Activated CD4-positive, alpha-beta T cell treated with anti-CD3 and anti-CD28 coated beads for 1 hour (primary cell): ENCODE measurements at regions not wholly inside any gene's neighbourhood (a gene's known extent, or its start where the extent isn't known, plus 50 kb on each side); places are given as distances from the start of the nearest gene placed in this dataset.

Source experiments
- DNase-seq: peaks from one replicate; pipeline ENCODE4 v3.0.0-alpha.2; 2020

- no peak for DNase-seq
These were observed 720.3 kb upstream of the ID2 start for GRCh38 chr2:7961550-7961949.

- DNase-seq, result no peak
These were observed 719.7 kb upstream of the ID2 start for GRCh38 chr2:7962161-7962560.

GRCh38 chr2:7963787-7964186, 718.1 kb upstream of the ID2 start:
- no peak for DNase-seq

GRCh38 chr2:7966032-7966431, 715.8 kb upstream of the ID2 start:
- DNase-seq, result no peak

GRCh38 chr2:7967707-7968405, 714.0 kb upstream of the ID2 start:
- no peak for DNase-seq

GRCh38 chr2:7969756-7970515, 711.9 kb upstream of the ID2 start:
- no peak for DNase-seq

- DNase-seq, result no peak
These were observed 710.6 kb upstream of the ID2 start for GRCh38 chr2:7971248-7971647.

- DNase-seq, result no peak
These were observed 710.0 kb upstream of the ID2 start for GRCh38 chr2:7971841-7972240.

GRCh38 chr2:7972670-7973069, 709.2 kb upstream of the ID2 start:
- no peak for DNase-seq

- no peak for DNase-seq
These were observed 707.9 kb upstream of the ID2 start for GRCh38 chr2:7973801-7974480.

GRCh38 chr2:7974936-7975335, 706.9 kb upstream of the ID2 start:
- DNase-seq, result no peak

- DNase-seq, result no peak
These were observed 705.6 kb upstream of the ID2 start for GRCh38 chr2:7976206-7976605.

- DNase-seq, result no peak
These were observed 703.9 kb upstream of the ID2 start for GRCh38 chr2:7977981-7978380.

- DNase-seq, result no peak
These were observed 699.8 kb upstream of the ID2 start for GRCh38 chr2:7982054-7982453.

GRCh38 chr2:7983451-7983850, 698.4 kb upstream of the ID2 start:
- no peak for DNase-seq

GRCh38 chr2:7983912-7984311, 697.9 kb upstream of the ID2 start:
- DNase-seq, result no peak

GRCh38 chr2:7984693-7985353, 697.0 kb upstream of the ID2 start:
- no peak for DNase-seq

GRCh38 chr2:7986431-7986830, 695.4 kb upstream of the ID2 start:
- DNase-seq, result no peak

- DNase-seq, result no peak
These were observed 693.9 kb upstream of the ID2 start for GRCh38 chr2:7987992-7988391.

- DNase-seq, result no peak
These were observed 693.4 kb upstream of the ID2 start for GRCh38 chr2:7988440-7988839.

- no peak for DNase-seq
These were observed 692.0 kb upstream of the ID2 start for GRCh38 chr2:7989823-7990222.

GRCh38 chr2:7992612-7993602, 688.9 kb upstream of the ID2 start:
- DNase-seq, result no peak
